Gastrocnemius medialis (tissue), 4 donors: ENCODE measurements at regions not wholly inside any gene's neighbourhood (a gene's known extent, or its start where the extent isn't known, plus 50 kb on each side); places are given as distances from the start of the nearest gene placed in this dataset.

Experiments
- CTCF ChIP-seq, 5 experiments: fragments of 450-650 bp in 3 of 5; fragments of 200-600 bp in 2 of 5; sonication (generic) in 2 of 5; IDR thresholded peaks in 4 of 5; conservative IDR thresholded peaks in 1 of 5; 1 replicate in 4 of 5; 2 replicates in 1 of 5; pipeline ENCODE4 v1.5.1; 2016 to 2019; ENCODE audit warnings: antibody characterized with exemption in 5 of 5, mild to moderate bottlenecking in 3 of 5, moderate library complexity in 3 of 5
- POLR2A ChIP-seq, 2 donors: fragments of 450-650 bp; IDR thresholded peaks; one replicate each; pipeline ENCODE4 v1.6.1; 2017; ENCODE audit warnings: antibody characterized with exemption in 2 of 2, mild to moderate bottlenecking in 2 of 2, moderate library complexity in 2 of 2

GRCh38 chr10:61099756-61100155 lies 155.8 kb upstream of the RHOBTB1 start:
- no peak for TF ChIP-seq CTCF (IDR thresholded peaks at IDR 0.05 in 4 of 5, conservative IDR thresholded peaks at IDR 0.05 in 1 of 5)
- TF ChIP-seq POLR2A (IDR thresholded peaks at IDR 0.05) = no peak
